GM10266 (cell line): ENCODE measurements at regions not wholly inside any gene's neighbourhood (a gene's known extent, or its start where the extent isn't known, plus 50 kb on each side); places are given as distances from the start of the nearest gene placed in this dataset.
"Not testable (repeated sequence)": the region's sequence is repeated elsewhere in the genome, so short reads cannot be mapped to it uniquely, and the experiment has no call there.

ENCODE experiments used
- DNase-seq: peaks from one replicate; pipeline ENCODE4 v3.0.0; 2012; ENCODE audit errors: extremely low spot score
- TF ChIP-seq, protein P1 (sequence below): IDR thresholded peaks from 2 replicates; pipeline ENCODE4 v1.5.1; 2012; ENCODE audit warnings: mild to moderate bottlenecking, low read depth; ENCODE audit not compliant: control insufficient read depth, insufficient read depth; ENCODE audit errors: missing control alignments

- TF ChIP-seq, protein P1, sequence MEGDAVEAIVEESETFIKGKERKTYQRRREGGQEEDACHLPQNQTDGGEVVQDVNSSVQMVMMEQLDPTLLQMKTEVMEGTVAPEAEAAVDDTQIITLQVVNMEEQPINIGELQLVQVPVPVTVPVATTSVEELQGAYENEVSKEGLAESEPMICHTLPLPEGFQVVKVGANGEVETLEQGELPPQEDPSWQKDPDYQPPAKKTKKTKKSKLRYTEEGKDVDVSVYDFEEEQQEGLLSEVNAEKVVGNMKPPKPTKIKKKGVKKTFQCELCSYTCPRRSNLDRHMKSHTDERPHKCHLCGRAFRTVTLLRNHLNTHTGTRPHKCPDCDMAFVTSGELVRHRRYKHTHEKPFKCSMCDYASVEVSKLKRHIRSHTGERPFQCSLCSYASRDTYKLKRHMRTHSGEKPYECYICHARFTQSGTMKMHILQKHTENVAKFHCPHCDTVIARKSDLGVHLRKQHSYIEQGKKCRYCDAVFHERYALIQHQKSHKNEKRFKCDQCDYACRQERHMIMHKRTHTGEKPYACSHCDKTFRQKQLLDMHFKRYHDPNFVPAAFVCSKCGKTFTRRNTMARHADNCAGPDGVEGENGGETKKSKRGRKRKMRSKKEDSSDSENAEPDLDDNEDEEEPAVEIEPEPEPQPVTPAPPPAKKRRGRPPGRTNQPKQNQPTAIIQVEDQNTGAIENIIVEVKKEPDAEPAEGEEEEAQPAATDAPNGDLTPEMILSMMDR: no peak
- DNase-seq: no peak
These were observed 897.7 kb upstream of the EPHA5 start for GRCh38 chr4:66568001-66568400.

- DNase-seq: no peak
- TF ChIP-seq, protein P1: no peak
These were observed 897.3 kb upstream of the EPHA5 start for GRCh38 chr4:66567551-66567950.

- TF ChIP-seq, protein P1: no peak
- no peak for DNase-seq
These were observed 895.5 kb upstream of the EPHA5 start for GRCh38 chr4:66565801-66566200.

DNA sequence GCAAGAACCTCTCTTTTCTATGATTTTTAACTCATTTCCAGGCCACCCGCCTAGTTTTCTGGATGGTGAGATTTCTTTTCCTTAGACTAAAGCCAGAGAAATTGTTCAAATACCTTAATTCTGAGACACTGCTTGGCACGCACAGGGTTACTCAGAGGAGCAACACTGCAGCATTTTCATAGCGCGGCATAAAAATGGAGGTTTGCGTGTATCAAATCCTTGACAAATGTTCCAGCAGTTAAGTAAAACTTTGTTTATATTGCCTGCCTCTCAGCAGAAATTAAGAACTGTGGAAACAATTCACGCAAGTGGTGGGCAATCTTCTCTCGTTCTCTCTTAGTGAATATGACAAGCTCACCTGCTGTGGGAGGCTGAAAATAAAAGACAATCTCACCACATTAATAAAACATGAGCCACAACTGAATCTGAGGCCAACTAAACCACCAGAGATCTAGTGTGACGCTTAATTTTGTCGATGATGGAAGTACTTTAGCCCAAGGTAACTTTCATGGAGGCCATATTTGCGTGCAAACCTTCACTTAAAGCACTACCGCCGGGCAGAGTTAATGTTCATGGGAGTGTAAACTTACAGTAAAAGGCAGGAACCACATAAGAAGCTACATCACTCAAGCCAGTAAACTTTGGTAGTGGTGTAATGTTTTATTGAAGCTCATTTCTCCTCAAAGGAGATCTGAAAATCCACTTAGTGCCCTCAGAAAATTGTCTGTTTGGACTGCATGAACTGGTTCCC lies 894.8 kb upstream of the EPHA5 start:
- TF ChIP-seq, protein P1: no peak
- no peak for DNase-seq

GRCh38 chr4:66562276-66562806 lies 892.1 kb upstream of the EPHA5 start:
- no peak for DNase-seq
- TF ChIP-seq, protein P1: no peak

GRCh38 chr4:66561465-66562053 lies 891.3 kb upstream of the EPHA5 start:
- not testable (repeated sequence) for DNase-seq

DNA sequence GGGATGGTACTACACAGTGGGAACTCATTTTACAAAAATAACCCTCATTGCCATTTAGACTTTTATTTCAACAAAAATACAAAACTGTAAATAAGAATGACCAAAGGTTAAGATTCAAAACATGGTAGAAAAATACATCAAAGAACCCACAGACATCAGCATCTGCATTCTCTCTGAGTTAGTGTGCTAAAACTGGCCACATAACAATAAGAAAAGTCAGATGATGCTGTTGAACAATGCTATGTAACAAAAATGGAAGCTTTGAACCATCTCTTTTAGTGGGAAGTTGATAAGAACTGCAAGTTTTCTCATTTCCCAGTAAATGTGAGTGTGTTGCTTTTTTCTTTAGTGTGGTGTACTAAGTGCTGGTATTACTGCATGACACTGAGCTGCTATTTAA lies 888.4 kb upstream of the EPHA5 start:
- TF ChIP-seq, protein P1: no peak
- DNase-seq: no peak
